SW480 (cell line): ENCODE measurements at regions not wholly inside any gene's neighbourhood (a gene's known extent, or its start where the extent isn't known, plus 50 kb on each side); places are given as distances from the start of the nearest gene placed in this dataset.
"Not testable (repeated sequence)": the region's sequence is repeated elsewhere in the genome, so short reads cannot be mapped to it uniquely, and the experiment has no call there.

Experiments
- DNase-seq: peaks from one replicate; pipeline ENCODE4 v3.0.0-alpha.2; 2016; ENCODE audit warnings: low spot score

DNA sequence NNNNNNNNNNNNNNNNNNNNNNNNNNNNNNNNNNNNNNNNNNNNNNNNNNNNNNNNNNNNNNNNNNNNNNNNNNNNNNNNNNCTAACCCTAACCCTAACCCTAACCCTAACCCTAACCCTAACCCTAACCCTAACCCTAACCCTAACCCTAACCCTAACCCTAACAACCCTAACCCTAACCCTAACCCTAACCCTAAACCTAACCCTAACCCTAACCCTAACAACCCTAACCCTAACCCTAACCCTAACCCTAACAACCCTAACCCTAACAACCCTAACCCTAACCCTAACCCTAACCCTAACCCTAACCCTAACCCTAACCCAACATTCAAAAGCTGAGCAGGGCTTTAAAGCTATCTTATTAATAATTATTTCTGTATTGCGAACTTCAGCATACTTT lies 182.5 kb upstream of the FAM20C start:
- not testable (repeated sequence) for DNase-seq

- DNase-seq, result not testable (repeated sequence)
These were observed 159.6 kb upstream of the FAM20C start for GRCh38 chr7:32565-33280.

DNA sequence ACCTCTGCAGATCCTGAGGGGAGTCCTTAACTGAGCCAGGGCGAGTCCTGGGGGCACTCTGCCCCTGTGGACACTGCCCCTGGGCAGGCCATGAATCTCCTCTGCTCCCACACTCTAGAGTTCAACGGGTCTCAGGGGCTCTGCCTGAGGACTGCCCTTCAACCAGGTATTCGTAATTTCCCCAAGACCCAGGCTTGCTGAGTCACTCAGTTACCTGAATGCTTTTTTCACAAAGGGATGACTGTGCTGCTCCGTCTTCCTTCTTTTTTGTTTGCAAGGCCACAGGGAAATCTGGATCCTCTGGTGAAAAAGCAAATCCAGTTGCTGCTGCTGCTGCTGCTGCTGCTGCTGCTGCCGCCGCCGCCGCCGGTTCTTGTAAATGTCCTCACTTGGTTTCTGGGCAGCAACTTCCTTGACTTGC lies 157.2 kb upstream of the FAM20C start:
- DNase-seq, result not testable (repeated sequence)

DNA sequence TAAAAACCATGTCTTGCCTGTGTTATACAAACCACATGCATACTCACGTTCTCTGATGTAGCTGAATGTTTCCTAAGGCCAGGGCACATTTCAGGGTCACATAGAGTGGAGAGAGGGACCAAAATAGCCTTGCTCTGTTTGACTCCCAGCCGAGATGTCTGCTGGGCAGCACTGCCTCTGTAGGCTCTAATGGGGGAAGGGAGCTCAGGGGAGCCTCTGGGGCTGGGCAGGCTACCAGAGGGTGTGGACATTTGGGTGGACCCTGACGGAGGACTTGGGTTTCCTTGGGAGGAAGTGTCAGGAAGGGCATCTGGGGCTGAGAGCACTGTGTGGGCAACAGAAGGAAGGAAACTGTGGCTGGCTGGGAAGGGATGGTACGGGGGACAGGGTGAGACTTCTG lies 155.8 kb upstream of the FAM20C start:
- DNase-seq, result not testable (repeated sequence)

DNA sequence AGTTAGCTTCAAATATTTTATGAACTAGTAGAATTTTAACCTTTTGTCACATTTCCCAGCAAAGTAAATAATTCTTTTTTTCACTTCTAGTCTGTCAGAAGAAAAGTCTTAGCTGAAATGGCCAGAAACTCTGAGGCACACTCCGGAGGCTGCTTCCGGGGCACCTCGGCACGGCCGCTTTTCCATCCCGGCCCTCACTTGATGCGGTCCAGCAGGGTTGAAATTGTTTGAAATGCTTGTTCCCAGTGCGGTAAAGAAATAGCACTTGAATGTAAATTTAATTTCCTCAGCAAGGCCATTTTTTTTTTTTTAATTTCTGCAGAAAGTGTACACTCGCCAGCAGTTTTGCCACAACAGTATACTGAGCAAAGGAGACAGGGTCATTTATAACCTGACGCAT lies 154.7 kb upstream of the FAM20C start:
- DNase-seq, result not testable (repeated sequence)

DNA sequence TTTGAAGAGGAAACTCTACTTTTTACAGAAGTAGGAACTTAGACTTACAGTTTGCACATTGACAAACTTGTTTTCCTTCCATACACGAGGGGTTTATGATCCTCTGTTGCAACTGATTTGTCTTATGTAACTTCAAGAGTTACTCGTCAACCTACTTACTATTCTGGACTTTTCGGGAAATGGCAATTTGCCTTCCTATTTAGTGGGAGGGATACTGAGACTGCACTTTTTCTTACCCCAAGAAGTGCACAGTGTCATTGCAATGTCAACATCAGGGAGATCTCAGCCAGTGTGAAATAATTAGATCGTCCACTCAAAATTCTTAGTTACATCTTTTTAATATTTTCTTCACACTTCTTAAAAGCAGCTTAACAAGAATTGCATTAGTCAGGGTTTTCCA lies 153.9 kb upstream of the FAM20C start:
- not testable (repeated sequence) for DNase-seq

DNA sequence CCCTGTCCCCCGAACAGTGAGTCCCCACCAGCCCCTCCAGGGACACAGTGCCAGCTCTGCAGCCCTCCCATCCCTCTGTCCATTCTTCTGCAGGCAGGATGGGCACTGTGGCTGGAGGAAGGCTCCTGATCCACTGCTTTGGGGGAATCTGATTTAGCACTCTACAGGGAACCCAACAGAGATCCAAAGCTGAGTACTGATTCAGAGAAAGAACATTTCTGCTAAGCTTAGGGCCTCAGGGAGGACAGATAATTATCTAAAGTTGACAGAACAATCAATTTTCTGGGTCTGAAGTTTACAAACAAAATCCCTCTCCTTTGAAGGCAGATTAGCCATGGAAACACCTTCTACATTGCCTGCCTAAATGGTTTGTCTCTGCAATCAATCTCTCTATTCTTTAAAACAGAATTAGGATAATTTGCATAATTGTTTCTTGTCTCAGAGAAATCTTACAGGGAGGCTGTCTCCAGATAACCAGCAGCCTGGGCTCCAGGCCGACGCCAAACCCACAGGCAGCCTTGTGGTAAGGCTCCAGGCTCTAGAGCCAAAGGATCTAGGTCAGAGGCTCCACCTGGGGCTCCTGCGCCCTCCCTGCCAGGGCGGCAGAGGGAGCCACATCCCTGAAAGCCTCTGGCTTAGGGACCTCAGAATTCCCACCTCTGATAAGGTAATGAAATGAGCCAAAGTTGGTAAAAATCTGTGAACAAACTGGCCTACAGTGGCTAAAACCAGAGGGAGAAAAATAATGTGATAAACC lies 152.2 kb upstream of the FAM20C start:
- DNase-seq, result peak; percentile 59

GRCh38 chr7:40799-41750 lies 151.3 kb upstream of the FAM20C start:
- no peak for DNase-seq

DNA sequence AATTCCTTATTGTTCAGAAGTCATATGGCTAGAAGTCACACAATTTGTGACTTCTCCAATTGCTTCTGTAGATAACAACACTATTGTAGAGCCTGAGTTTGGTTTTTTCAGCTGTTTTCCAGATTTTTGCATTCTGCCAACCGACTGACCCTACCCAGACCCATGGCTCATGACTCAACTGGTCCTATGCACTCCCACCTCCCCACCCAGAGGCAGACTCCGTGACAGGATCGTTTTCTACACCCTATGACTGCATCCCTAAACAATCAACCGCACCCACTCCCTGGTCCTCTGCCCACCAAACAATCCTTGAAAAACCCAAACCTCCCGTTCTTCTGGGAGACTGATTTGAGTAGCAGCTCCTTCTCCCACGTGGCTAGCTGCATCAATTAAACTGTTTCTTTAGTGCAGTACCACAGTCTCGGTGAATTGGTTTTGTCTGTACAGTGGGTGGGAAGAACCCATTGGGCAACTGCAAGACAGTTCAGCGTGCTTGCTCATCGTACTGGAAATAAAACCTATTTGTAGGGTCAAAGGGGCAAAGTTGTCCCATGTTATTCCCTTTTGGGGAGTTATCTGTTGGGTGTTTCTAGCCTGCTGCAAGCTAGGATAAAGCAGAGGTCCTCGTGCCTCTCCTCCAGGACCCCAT lies 150.3 kb upstream of the FAM20C start:
- DNase-seq, result no peak

- DNase-seq, result no peak
These were observed 148.4 kb upstream of the FAM20C start for GRCh38 chr7:43791-44540.

GRCh38 chr7:44541-44896 lies 147.9 kb upstream of the FAM20C start:
- DNase-seq, result no peak

DNA sequence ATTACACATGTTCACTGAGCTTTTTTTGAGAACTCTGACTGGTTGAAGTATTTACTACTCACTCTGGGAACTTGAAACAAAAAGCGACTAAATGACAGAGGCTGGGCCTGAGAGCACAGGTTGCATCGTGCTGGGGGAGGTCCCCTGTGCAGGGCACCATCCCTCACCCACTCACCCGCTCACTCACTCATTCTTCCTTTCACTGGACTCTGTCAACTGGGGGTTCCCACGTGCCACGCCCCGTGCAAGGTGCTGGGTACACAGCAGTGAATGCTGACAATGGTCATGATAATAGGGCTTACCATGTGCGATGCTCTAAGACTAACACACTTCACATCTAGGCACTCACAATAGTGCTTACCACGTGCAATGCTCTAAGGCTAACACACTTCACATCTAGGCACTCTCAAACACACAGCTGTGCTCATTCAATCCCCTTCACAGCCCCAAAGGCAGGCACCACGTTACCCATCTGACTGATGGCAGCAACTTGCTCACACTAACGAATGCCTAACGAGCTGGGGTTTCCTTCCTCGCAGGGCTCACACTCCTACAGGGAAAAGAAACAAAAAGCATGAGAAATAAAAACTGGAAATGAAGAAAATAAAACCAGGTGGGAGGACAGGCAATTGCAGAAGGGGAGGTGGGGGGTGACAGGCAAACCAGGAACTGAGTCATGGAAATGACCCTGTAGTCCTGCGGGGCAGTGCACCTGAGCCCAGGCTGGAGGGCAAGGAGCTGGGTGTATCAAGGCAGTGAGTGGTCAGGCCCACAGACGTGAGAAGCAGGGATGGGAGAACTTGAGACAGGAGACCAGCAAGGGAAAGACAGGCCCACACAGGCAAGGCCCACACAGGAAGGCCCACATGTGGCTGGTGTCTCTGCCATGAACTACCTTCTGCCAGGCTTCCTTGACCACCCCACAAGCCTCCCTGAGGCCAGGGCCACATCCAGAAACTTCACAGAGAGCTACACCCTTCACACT lies 147.0 kb upstream of the FAM20C start:
- no peak for DNase-seq

GRCh38 chr7:46123-46829 lies 146.1 kb upstream of the FAM20C start:
- DNase-seq, result no peak

GRCh38 chr7:46830-47140 lies 145.6 kb upstream of the FAM20C start:
- no peak for DNase-seq

DNA sequence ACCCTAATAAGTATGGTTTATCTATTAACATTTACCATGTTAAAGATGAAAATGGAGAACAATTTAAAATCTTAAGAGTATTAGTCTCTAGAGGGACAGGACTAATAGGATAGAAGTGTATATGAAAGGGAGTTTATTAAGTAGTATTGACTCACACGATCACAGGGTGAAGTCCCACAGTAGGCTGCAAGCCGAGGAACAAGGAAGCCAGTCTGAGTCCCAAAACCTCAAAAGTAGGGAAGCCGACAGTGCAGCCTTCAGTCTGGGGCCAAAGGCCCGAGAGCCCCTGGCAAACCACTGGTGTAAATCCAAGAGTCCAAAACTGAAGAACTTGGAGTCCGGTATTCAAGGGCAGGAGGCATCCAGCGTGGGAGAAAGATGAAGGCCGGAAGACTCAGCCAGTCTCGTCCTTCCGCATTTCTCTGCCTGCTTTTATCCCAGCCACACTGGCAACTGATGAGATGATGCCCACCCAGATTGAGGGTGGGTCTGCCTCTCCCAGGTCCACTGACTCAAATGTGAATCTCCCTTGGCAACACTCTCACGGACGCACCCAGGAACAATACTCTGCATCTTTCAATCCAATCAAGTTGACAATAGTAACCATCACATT lies 140.8 kb upstream of the FAM20C start:
- no peak for DNase-seq

DNA sequence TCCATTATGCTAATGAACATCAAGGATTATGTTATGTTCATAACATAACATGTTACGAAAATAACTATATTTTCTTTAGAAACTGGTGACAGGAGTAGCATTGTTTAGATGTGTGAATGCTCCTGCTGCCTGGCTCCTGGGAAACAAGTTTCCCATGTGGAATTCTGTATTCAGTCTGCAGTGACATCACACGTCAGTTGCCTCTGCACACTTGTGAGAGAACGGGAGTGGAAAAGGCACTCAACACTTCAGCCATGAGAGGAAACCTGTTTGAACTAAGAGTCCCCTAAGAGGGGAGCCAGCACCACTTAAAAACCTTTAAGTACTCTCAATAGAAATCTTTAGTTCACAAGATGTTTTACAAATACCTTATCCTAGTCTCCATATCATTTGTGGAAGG lies 140.3 kb upstream of the FAM20C start:
- no peak for DNase-seq

DNA sequence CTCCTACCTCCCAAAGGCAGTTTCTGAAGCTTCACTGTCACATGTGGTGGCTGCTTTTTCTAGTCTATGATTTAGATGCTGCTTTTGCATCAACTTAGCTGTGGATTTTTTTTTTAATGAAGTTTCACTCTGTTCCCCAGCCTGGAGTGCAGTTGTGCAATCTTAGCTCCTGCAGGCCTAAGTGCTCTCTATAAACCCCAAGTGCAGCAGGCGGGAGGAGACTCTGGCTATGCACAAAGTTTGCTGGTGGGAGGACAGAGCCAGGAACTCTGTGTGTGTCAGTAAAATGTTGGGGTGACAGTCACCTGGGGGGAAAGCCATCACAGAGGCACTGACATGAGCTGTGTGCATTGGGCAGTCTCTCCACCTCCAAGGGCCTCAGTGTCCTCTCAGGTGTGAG lies 138.8 kb upstream of the FAM20C start:
- no peak for DNase-seq

DNA sequence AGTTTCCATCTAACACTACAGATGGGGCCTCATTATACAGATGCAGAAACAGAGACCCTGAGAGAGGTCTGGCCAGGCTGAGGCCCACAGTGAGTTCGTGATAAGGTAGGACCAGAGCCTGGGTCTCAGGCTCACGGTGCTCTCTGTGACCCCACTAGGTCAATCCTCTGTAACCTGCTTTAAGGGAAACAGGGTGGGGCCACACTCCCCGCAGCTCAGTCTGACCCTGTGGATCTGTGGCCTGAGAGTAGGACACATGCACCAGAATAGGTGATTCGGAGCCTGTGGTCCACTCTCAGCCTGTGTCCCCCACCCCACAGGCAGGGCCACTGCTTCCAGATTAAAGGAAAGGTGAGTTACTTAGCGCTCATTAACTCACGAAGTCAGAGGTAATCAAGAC lies 137.8 kb upstream of the FAM20C start:
- no peak for DNase-seq

GRCh38 chr7:55690-56248 lies 136.6 kb upstream of the FAM20C start:
- peak; percentile 33 for DNase-seq
